ENCODE measurements at regions not wholly inside any gene's neighbourhood (a gene's known extent, or its start where the extent isn't known, plus 50 kb on each side); places are given as distances from the start of the nearest gene placed in this dataset.

- no peaks in the 10 kb centered on the region for H3K36me3 ChIP-seq (replicated peaks; ENCODE audit: low read depth, low read length)
- no peaks in the 10 kb centered on the region for H3K27me3 ChIP-seq (ENCODE audit: low read depth, low read length)
- no peak overlapping the region for H2AFZ ChIP-seq (ENCODE audit: low read depth, low read length)
These were observed 450.6 kb upstream of the B3GAT1 start for GRCh38 chr11:134862587-134863195.

GRCh38 chr11:134862105-134862502, 450.1 kb upstream of the B3GAT1 start:
- no peaks in the 10 kb centered on the region for H3K36me3 ChIP-seq (replicated peaks; ENCODE audit: low read depth, low read length)
- H3K27ac ChIP-seq (ENCODE audit: low read length) = no peak overlapping the region
- H3K79me2 ChIP-seq (ENCODE audit: low read length) = no peaks in the 10 kb centered on the region
- no peak overlapping the region for H3K4me3 ChIP-seq (ENCODE audit: low read length)
- no peaks in the 10 kb centered on the region for H3K4me1 ChIP-seq (ENCODE audit: low read length)
- no peaks in the 10 kb centered on the region for H4K20me1 ChIP-seq (ENCODE audit: insufficient read depth, low read length)
- H3K9me3 ChIP-seq (ENCODE audit: insufficient read depth, low read length) = no peaks in the 10 kb centered on the region
- H3K27me3 ChIP-seq (ENCODE audit: low read depth, low read length) = no peaks in the 10 kb centered on the region
- H3K4me2 ChIP-seq (ENCODE audit: low read length) = no peak overlapping the region
- H3K9ac ChIP-seq (ENCODE audit: low read length) = no peak overlapping the region
- TF ChIP-seq CTCF (IDR thresholded peaks at IDR 0.05; ENCODE audit: low read depth, low read length) = no peak
- no peak for TF ChIP-seq EZH2phosphoT487 (IDR thresholded peaks at IDR 0.05; ENCODE audit: low read depth)
- no peak overlapping the region for H2AFZ ChIP-seq (ENCODE audit: low read depth, low read length)

More at GRCh38 chr11:134862587-134863195, 450.6 kb upstream of the B3GAT1 start:
- no peaks in the 10 kb centered on the region for H3K4me1 ChIP-seq (ENCODE audit: low read length)
- no peak for TF ChIP-seq CTCF (IDR thresholded peaks at IDR 0.05; ENCODE audit: low read depth, low read length)
- TF ChIP-seq EZH2phosphoT487 (IDR thresholded peaks at IDR 0.05; ENCODE audit: low read depth) = no peak
- no peak overlapping the region for H3K27ac ChIP-seq (ENCODE audit: low read length)
- no peak overlapping the region for H3K9ac ChIP-seq (ENCODE audit: low read length)
- no peak overlapping the region for H3K4me3 ChIP-seq (ENCODE audit: low read length)
- no peaks in the 10 kb centered on the region for H3K9me3 ChIP-seq (ENCODE audit: insufficient read depth, low read length)
- no peaks in the 10 kb centered on the region for H4K20me1 ChIP-seq (ENCODE audit: insufficient read depth, low read length)
- no peak overlapping the region for H3K4me2 ChIP-seq (ENCODE audit: low read length)
- H3K79me2 ChIP-seq (ENCODE audit: low read length) = no peaks in the 10 kb centered on the region

- no peaks in the 10 kb centered on the region for H4K20me1 ChIP-seq (ENCODE audit: insufficient read depth, low read length)
- TF ChIP-seq EZH2phosphoT487 (IDR thresholded peaks at IDR 0.05; ENCODE audit: low read depth) (no peak), CTCF (IDR thresholded peaks at IDR 0.05; ENCODE audit: low read depth, low read length) (peak; percentile 37)
- no peaks in the 10 kb centered on the region for H3K79me2 ChIP-seq (ENCODE audit: low read length)
- H3K36me3 ChIP-seq (replicated peaks; ENCODE audit: low read depth, low read length) = no peaks in the 10 kb centered on the region
- no peak overlapping the region for H3K4me3 ChIP-seq (ENCODE audit: low read length)
- H3K4me1 ChIP-seq (ENCODE audit: low read length) = no peaks in the 10 kb centered on the region
- H3K27me3 ChIP-seq (ENCODE audit: low read depth, low read length) = no peaks in the 10 kb centered on the region
- no peak overlapping the region for H3K27ac ChIP-seq (ENCODE audit: low read length)
- H3K9ac ChIP-seq (ENCODE audit: low read length) = no peak overlapping the region
- no peaks in the 10 kb centered on the region for H3K9me3 ChIP-seq (ENCODE audit: insufficient read depth, low read length)
- H3K4me2 ChIP-seq (ENCODE audit: low read length) = no peak overlapping the region
- H2AFZ ChIP-seq (ENCODE audit: low read depth, low read length) = no peak overlapping the region
These were observed 449.6 kb upstream of the B3GAT1 start for GRCh38 chr11:134861490-134862104.

- Histone ChIP-seq H3K4me2 (ENCODE audit: low read length) (no peak overlapping the region), H3K4me3 (ENCODE audit: low read length) (no peak overlapping the region), H3K27ac (ENCODE audit: low read length) (no peak overlapping the region), H3K79me2 (ENCODE audit: low read length) (no peaks in the 10 kb centered on the region), H3K9me3 (ENCODE audit: insufficient read depth, low read length) (no peaks in the 10 kb centered on the region), H3K4me1 (ENCODE audit: low read length) (no peaks in the 10 kb centered on the region), H3K27me3 (ENCODE audit: low read depth, low read length) (no peaks in the 10 kb centered on the region), H2AFZ (ENCODE audit: low read depth, low read length) (no peak overlapping the region), H3K36me3 (replicated peaks; ENCODE audit: low read depth, low read length) (no peaks in the 10 kb centered on the region), H4K20me1 (ENCODE audit: insufficient read depth, low read length) (no peaks in the 10 kb centered on the region), H3K9ac (ENCODE audit: low read length) (no peak overlapping the region)
- TF ChIP-seq CTCF (IDR thresholded peaks at IDR 0.05; ENCODE audit: low read depth, low read length) (no peak), EZH2phosphoT487 (IDR thresholded peaks at IDR 0.05; ENCODE audit: low read depth) (no peak)
These were observed 446.9 kb upstream of the B3GAT1 start for GRCh38 chr11:134858783-134859480.
